ENCODE measurements at regions not wholly inside any gene's neighbourhood (a gene's known extent, or its start where the extent isn't known, plus 50 kb on each side); places are given as distances from the start of the nearest gene placed in this dataset.
"Not testable (repeated sequence)": the region's sequence is repeated elsewhere in the genome, so short reads cannot be mapped to it uniquely, and the experiment has no call there.

- not testable (repeated sequence) for H3K4me3 ChIP-seq; H3K27me3 ChIP-seq (replicated peaks); H3K4me1 ChIP-seq (replicated peaks); H3K9me3 ChIP-seq (replicated peaks); H3K27ac ChIP-seq; H3K36me3 ChIP-seq; DNase-seq (ENCODE audit: low read depth in 1 of 2, low spot score in 2 of 2)
These were observed 174.7 kb upstream of the ZNF717 start for GRCh38 chr3:75960031-75960430.

GRCh38 chr3:75962054-75962453 lies 176.7 kb upstream of the ZNF717 start:
- H3K9me3 ChIP-seq (replicated peaks); H3K27ac ChIP-seq; H3K27me3 ChIP-seq (replicated peaks); H3K36me3 ChIP-seq; H3K4me3 ChIP-seq; H3K4me1 ChIP-seq (replicated peaks); DNase-seq (ENCODE audit: low read depth in 1 of 2, low spot score in 2 of 2): not testable (repeated sequence)

- Histone ChIP-seq H3K27ac (no peak overlapping the region), H3K4me3 (no peak overlapping the region), H3K9me3 (replicated peaks) (no peaks in the 10 kb centered on the region), H3K4me1 (replicated peaks) (no peaks in the 10 kb centered on the region), H3K36me3 (no peaks in the 10 kb centered on the region), H3K27me3 (replicated peaks) (no peaks in the 10 kb centered on the region)
- no peak for DNase-seq (ENCODE audit: low read depth in 1 of 2, low spot score in 2 of 2)
These were observed 181.7 kb upstream of the ZNF717 start for GRCh38 chr3:75967071-75967470.

GRCh38 chr3:75978686-75979085 lies 193.3 kb upstream of the ZNF717 start:
- Histone ChIP-seq H3K27ac (no peak overlapping the region), H3K27me3 (replicated peaks) (no peaks in the 10 kb centered on the region), H3K36me3 (no peaks in the 10 kb centered on the region), H3K4me1 (replicated peaks) (no peaks in the 10 kb centered on the region), H3K9me3 (replicated peaks) (no peaks in the 10 kb centered on the region), H3K4me3 (no peak overlapping the region)
- DNase-seq (ENCODE audit: low read depth in 1 of 2, low spot score in 2 of 2), result no peak

GRCh38 chr3:75981401-75981800 lies 196.1 kb upstream of the ZNF717 start:
- Histone ChIP-seq H3K27ac (no peak overlapping the region), H3K27me3 (replicated peaks) (no peaks in the 10 kb centered on the region)
- no peak for DNase-seq (ENCODE audit: low read depth in 1 of 2, low spot score in 2 of 2)

GRCh38 chr3:75982151-75982550 lies 196.8 kb upstream of the ZNF717 start:
- no peaks in the 10 kb centered on the region for H3K27me3 ChIP-seq (replicated peaks)
- no peak overlapping the region for H3K27ac ChIP-seq
- no peak for DNase-seq (ENCODE audit: low read depth in 1 of 2, low spot score in 2 of 2)
- H3K9me3 ChIP-seq (replicated peaks), result no peaks in the 10 kb centered on the region
- H3K4me1 ChIP-seq (replicated peaks), result no peaks in the 10 kb centered on the region
- H3K36me3 ChIP-seq, result no peaks in the 10 kb centered on the region
- no peak overlapping the region for H3K4me3 ChIP-seq

More at GRCh38 chr3:75981401-75981800, 196.1 kb upstream of the ZNF717 start:
- no peaks in the 10 kb centered on the region for H3K4me1 ChIP-seq (replicated peaks)
- no peak overlapping the region for H3K4me3 ChIP-seq
- H3K9me3 ChIP-seq (replicated peaks), result no peaks in the 10 kb centered on the region
- no peaks in the 10 kb centered on the region for H3K36me3 ChIP-seq

- Histone ChIP-seq H3K4me1 (replicated peaks) (no peaks in the 10 kb centered on the region), H3K4me3 (no peak overlapping the region), H3K27ac (no peak overlapping the region), H3K36me3 (no peaks in the 10 kb centered on the region), H3K9me3 (replicated peaks) (no peaks in the 10 kb centered on the region), H3K27me3 (replicated peaks) (no peaks in the 10 kb centered on the region)
- DNase-seq (ENCODE audit: low read depth in 1 of 2, low spot score in 2 of 2), result no peak
These were observed 197.8 kb upstream of the ZNF717 start for GRCh38 chr3:75983111-75983510.

GRCh38 chr3:75983609-75984290 lies 198.4 kb upstream of the ZNF717 start:
- no peak for DNase-seq (ENCODE audit: low read depth in 1 of 2, low spot score in 2 of 2)
- Histone ChIP-seq H3K4me3 (no peak overlapping the region), H3K9me3 (replicated peaks) (no peaks in the 10 kb centered on the region), H3K36me3 (no peaks in the 10 kb centered on the region), H3K27me3 (replicated peaks) (no peaks in the 10 kb centered on the region), H3K27ac (no peak overlapping the region), H3K4me1 (replicated peaks) (no peaks in the 10 kb centered on the region)

GRCh38 chr3:75985432-75985831 lies 200.1 kb upstream of the ZNF717 start:
- Histone ChIP-seq H3K4me3 (no peak overlapping the region), H3K27me3 (replicated peaks) (no peaks in the 10 kb centered on the region), H3K9me3 (replicated peaks) (no peaks in the 10 kb centered on the region), H3K36me3 (no peaks in the 10 kb centered on the region), H3K27ac (no peak overlapping the region), H3K4me1 (replicated peaks) (no peaks in the 10 kb centered on the region)
- no peak for DNase-seq (ENCODE audit: low read depth in 1 of 2, low spot score in 2 of 2)

- H3K27me3 ChIP-seq (replicated peaks), result no peaks in the 10 kb centered on the region
- no peaks in the 10 kb centered on the region for H3K4me1 ChIP-seq (replicated peaks)
- no peak for DNase-seq (ENCODE audit: low read depth in 1 of 2, low spot score in 2 of 2)
- no peak overlapping the region for H3K4me3 ChIP-seq
- H3K27ac ChIP-seq, result no peak overlapping the region
- no peaks in the 10 kb centered on the region for H3K36me3 ChIP-seq
- H3K9me3 ChIP-seq (replicated peaks), result 0 out of 2 replicates have a peak, but pooled peaks cover 2% of the 10 kb centered on the region
These were observed 224.9 kb upstream of the ZNF717 start for GRCh38 chr3:76010252-76010651.

- H3K27me3 ChIP-seq (replicated peaks), result no peaks in the 10 kb centered on the region
- H3K9me3 ChIP-seq (replicated peaks), result 0 out of 2 replicates have a peak, but pooled peaks cover 2% of the 10 kb centered on the region
- no peak overlapping the region for H3K4me3 ChIP-seq
- no peaks in the 10 kb centered on the region for H3K4me1 ChIP-seq (replicated peaks)
- DNase-seq (ENCODE audit: low read depth in 1 of 2, low spot score in 2 of 2), result no peak
- H3K27ac ChIP-seq, result no peak overlapping the region
- no peaks in the 10 kb centered on the region for H3K36me3 ChIP-seq
These were observed 225.8 kb upstream of the ZNF717 start for GRCh38 chr3:76011121-76011520.

GRCh38 chr3:76015496-76015895 lies 230.1 kb upstream of the ZNF717 start:
- no peaks in the 10 kb centered on the region for H3K4me1 ChIP-seq (replicated peaks)
- H3K27ac ChIP-seq, result no peak overlapping the region
- H3K27me3 ChIP-seq (replicated peaks), result no peaks in the 10 kb centered on the region
- DNase-seq (ENCODE audit: low read depth in 1 of 2, low spot score in 2 of 2), result no peak
- H3K36me3 ChIP-seq, result no peaks in the 10 kb centered on the region
- H3K9me3 ChIP-seq (replicated peaks), result no peaks in the 10 kb centered on the region
- H3K4me3 ChIP-seq, result no peak overlapping the region

GRCh38 chr3:76016111-76016510 lies 230.8 kb upstream of the ZNF717 start:
- Histone ChIP-seq H3K4me1 (replicated peaks) (no peaks in the 10 kb centered on the region), H3K4me3 (no peak overlapping the region), H3K27ac (no peak overlapping the region), H3K36me3 (no peaks in the 10 kb centered on the region), H3K27me3 (replicated peaks) (no peaks in the 10 kb centered on the region), H3K9me3 (replicated peaks) (no peaks in the 10 kb centered on the region)
- no peak for DNase-seq (ENCODE audit: low read depth in 1 of 2, low spot score in 2 of 2)

GRCh38 chr3:76016769-76017439 lies 231.6 kb upstream of the ZNF717 start:
- H3K27me3 ChIP-seq (replicated peaks), result no peaks in the 10 kb centered on the region
- DNase-seq (ENCODE audit: low read depth in 1 of 2, low spot score in 2 of 2), result no peak
- no peak overlapping the region for H3K4me3 ChIP-seq
- no peak overlapping the region for H3K27ac ChIP-seq
- no peaks in the 10 kb centered on the region for H3K4me1 ChIP-seq (replicated peaks)
- no peaks in the 10 kb centered on the region for H3K9me3 ChIP-seq (replicated peaks)
- H3K36me3 ChIP-seq, result no peaks in the 10 kb centered on the region

Data from SJSA1 (cell line).